Fibroblast of pulmonary artery (primary cell): ENCODE measurements at regions not wholly inside any gene's neighbourhood (a gene's known extent, or its start where the extent isn't known, plus 50 kb on each side); places are given as distances from the start of the nearest gene placed in this dataset.

Source experiments
- DNase-seq: peaks from one replicate; pipeline ENCODE4 v3.0.0-alpha.2; 2010; ENCODE audit warnings: low read depth
- H3K4me3 ChIP-seq: replicated peaks from 2 replicates; pipeline ENCODE4 v1.5.1; 2011; ENCODE audit warnings: low read depth, mild to moderate bottlenecking, control low read depth, low read length, moderate library complexity
- CTCF ChIP-seq: IDR thresholded peaks from 2 replicates; pipeline ENCODE4 v1.5.1; 2011; ENCODE audit warnings: mild to moderate bottlenecking, control low read depth, low read length, inconsistent platforms; ENCODE audit errors: missing control alignments

- no peak for DNase-seq
- no peak for TF ChIP-seq CTCF
- H3K4me3 ChIP-seq, result no peak overlapping the region
Measured at GRCh38 chr10:130652544-130652943, 516.4 kb downstream of the GLRX3 start.

GRCh38 chr10:130652964-130653578 lies 516.9 kb downstream of the GLRX3 start:
- H3K4me3 ChIP-seq, result no peak overlapping the region
- DNase-seq, result no peak
- no peak for TF ChIP-seq CTCF

GRCh38 chr10:130654726-130655125 lies 518.5 kb downstream of the GLRX3 start:
- DNase-seq, result no peak
- TF ChIP-seq CTCF, result no peak
- no peak overlapping the region for H3K4me3 ChIP-seq

GRCh38 chr10:130655313-130656186 lies 519.4 kb downstream of the GLRX3 start:
- TF ChIP-seq CTCF, result no peak
- no peak overlapping the region for H3K4me3 ChIP-seq
- no peak for DNase-seq

- no peak overlapping the region for H3K4me3 ChIP-seq
- DNase-seq, result no peak
- TF ChIP-seq CTCF, result no peak
Measured at GRCh38 chr10:130656187-130656575, 520.0 kb downstream of the GLRX3 start.

- TF ChIP-seq CTCF, result no peak
- no peak for DNase-seq
- no peak overlapping the region for H3K4me3 ChIP-seq
Measured at GRCh38 chr10:130656582-130657133, 520.5 kb downstream of the GLRX3 start.
